ENCODE measurements at regions not wholly inside any gene's neighbourhood (a gene's known extent, or its start where the extent isn't known, plus 50 kb on each side); places are given as distances from the start of the nearest gene placed in this dataset.

- TF ChIP-seq POLR2A (IDR thresholded peaks at IDR 0.05; ENCODE audit: borderline replicate concordance, extremely low read depth, insufficient read depth, insufficient read length) (no peak), REST (IDR thresholded peaks at IDR 0.05; ENCODE audit: low read depth) (no peak), EZH2 (IDR thresholded peaks at IDR 0.05) (no peak), CTCF (IDR thresholded peaks at IDR 0.05 in 2 of 3, conservative IDR thresholded peaks at IDR 0.05 in 1 of 3; ENCODE audit: borderline replicate concordance in 1 of 3, insufficient read depth in 1 of 3, low read depth in 2 of 3, low read length in 2 of 3) (no peak), RAD21 (IDR thresholded peaks at IDR 0.05; ENCODE audit: low read depth) (no peak), POLR2AphosphoS5 (IDR thresholded peaks at IDR 0.05; ENCODE audit: low read depth, low read length) (no peak), ZNF274 (IDR thresholded peaks at IDR 0.05; ENCODE audit: low read depth, low read length) (no peak), MAX (IDR thresholded peaks at IDR 0.05) (no peak)
These were observed 111.8 kb upstream of the FAM174A start for GRCh38 chr5:100423330-100423729.
